Neural progenitor cell (in vitro differentiated cells): ENCODE measurements at regions not wholly inside any gene's neighbourhood (a gene's known extent, or its start where the extent isn't known, plus 50 kb on each side); places are given as distances from the start of the nearest gene placed in this dataset.

Experiments used
- DNase-seq: peaks from one replicate; pipeline ENCODE4 v3.0.0-alpha.2; 2016; ENCODE audit warnings: low spot score
- H2AFZ ChIP-seq: fragments of 200-600 bp; sonication (generic); replicated peaks from 2 replicates; pipeline ENCODE4 v1.6.1; 2016; ENCODE audit warnings: antibody characterized with exemption
- H3F3A ChIP-seq: fragments of 200-600 bp; sonication (generic); 2 replicates; pipeline ENCODE4 v1.6.1; 2016; ENCODE audit warnings: antibody characterized with exemption, low read depth
- H3K27ac ChIP-seq: fragments of 200-600 bp; sonication (generic); 2 replicates; pipeline ENCODE4 v1.5.1; 2016; ENCODE audit warnings: mild to moderate bottlenecking
- H3K27me3 ChIP-seq: fragments of 200-600 bp; sonication (generic); 2 replicates; pipeline ENCODE4 v1.6.1; 2016; ENCODE audit warnings: mild to moderate bottlenecking, moderate library complexity
- H3K36me3 ChIP-seq: fragments of 200-600 bp; sonication (generic); 2 replicates; pipeline ENCODE4 v1.5.1; 2016
- H3K4me1 ChIP-seq: fragments of 200-600 bp; sonication (generic); 2 replicates; pipeline ENCODE4 v1.6.1; 2016; ENCODE audit warnings: mixed run types
- H3K4me2 ChIP-seq: fragments of 200-600 bp; sonication (generic); 2 replicates; pipeline ENCODE4 v1.6.1; 2016
- H3K4me3 ChIP-seq: fragments of 200-600 bp; sonication (generic); 2 replicates; pipeline ENCODE4 v1.5.1; 2016
- H3K79me2 ChIP-seq: fragments of 200-600 bp; sonication (generic); 2 replicates; pipeline ENCODE4 v1.6.1; 2016; ENCODE audit warnings: low read depth
- H3K9ac ChIP-seq: fragments of 200-600 bp; sonication (generic); 2 replicates; pipeline ENCODE4 v1.6.1; 2016
- H3K9me3 ChIP-seq: fragments of 200-600 bp; sonication (generic); 2 replicates; pipeline ENCODE4 v1.5.1; 2016; ENCODE audit warnings: low read depth
- H4K20me1 ChIP-seq: fragments of 200-600 bp; sonication (generic); 2 replicates; pipeline ENCODE4 v1.6.1; 2016; ENCODE audit warnings: low read depth
- H3K27ac Mint-ChIP-seq: 3 replicates; pipeline ENCODE4 v1.8.0; 2021; ENCODE audit warnings: mixed read lengths
- H3K27me3 Mint-ChIP-seq: 2 replicates; pipeline ENCODE4 v1.8.0; 2022; ENCODE audit warnings: low read depth, mild to moderate bottlenecking, inconsistent platforms, moderate library complexity, mixed read lengths; ENCODE audit not compliant: insufficient read depth
- H3K36me3 Mint-ChIP-seq: 3 replicates; pipeline ENCODE4 v1.8.0; 2021; ENCODE audit warnings: mixed read lengths
- H3K4me1 Mint-ChIP-seq: 3 replicates; pipeline ENCODE4 v1.8.0; 2021; ENCODE audit warnings: mixed read lengths
- H3K4me3 Mint-ChIP-seq: 3 replicates; pipeline ENCODE4 v1.8.0; 2021; ENCODE audit warnings: mild to moderate bottlenecking, moderate library complexity, mixed read lengths
- H3K9me3 Mint-ChIP-seq: 3 replicates; pipeline ENCODE4 v1.8.0; 2020; ENCODE audit warnings: mixed read lengths
- EZH2 ChIP-seq: fragments of 200-600 bp; sonication (generic); IDR thresholded peaks from 2 replicates; pipeline ENCODE4 v1.6.1; 2017; ENCODE audit warnings: antibody characterized with exemption, mild to moderate bottlenecking, moderate library complexity
- EZH2phosphoT487 ChIP-seq: fragments of 200-600 bp; sonication (generic); IDR thresholded peaks from 2 replicates; pipeline ENCODE4 v1.6.1; 2017; ENCODE audit warnings: antibody characterized with exemption
- TF ChIP-seq, protein P1 (sequence below): fragments of 200-600 bp; sonication (generic); IDR thresholded peaks from 2 replicates; pipeline ENCODE4 v1.5.1; 2017; ENCODE audit warnings: antibody characterized with exemption, mild to moderate bottlenecking

DNA sequence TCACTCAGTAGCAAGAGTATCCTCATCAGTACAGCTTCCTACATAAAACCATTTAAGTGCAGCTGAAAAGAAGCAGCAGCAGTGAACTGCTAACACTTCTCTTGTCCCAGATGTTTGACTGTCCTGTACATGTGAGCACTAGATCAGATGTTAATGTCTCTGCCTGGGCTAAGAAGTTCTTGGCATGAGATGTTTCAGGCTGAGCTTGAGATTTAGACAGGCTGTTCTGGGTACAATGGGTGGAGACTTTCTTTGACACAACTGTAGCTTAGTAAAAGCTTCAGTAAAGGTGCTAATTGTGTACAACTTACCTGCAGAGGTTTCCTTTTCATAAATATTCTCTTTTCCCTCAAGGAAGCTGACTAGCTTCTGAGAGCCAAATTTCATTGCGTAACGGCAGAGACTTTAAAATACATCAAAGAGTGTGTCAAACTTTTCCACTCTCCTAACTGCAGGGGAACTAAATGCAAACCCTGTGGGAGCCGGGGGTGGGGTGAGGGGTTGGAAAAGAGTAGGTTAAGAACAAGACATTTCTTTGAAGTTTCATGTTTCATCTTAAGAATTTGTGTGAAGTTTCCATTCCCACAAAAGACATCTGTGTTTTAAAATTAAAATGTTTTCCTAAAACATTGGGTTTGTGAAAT is 82.1 kb upstream of the CCDC190 start:
- Histone ChIP-seq H3K27me3 (no peaks in the 10 kb centered on the region), H3K9me3 (no peaks in the 10 kb centered on the region), H3F3A (no peaks in the 10 kb centered on the region), H3K79me2 (no peaks in the 10 kb centered on the region), H3K4me3 (no peak overlapping the region), H3K36me3 (no peaks in the 10 kb centered on the region), H4K20me1 (no peaks in the 10 kb centered on the region), H3K4me2 (no peak overlapping the region), H2AFZ (peak overlapping the region; percentile 48), H3K9ac (no peak overlapping the region), H3K4me1 (peaks cover 5% of the 10 kb centered on the region), H3K27ac (no peak overlapping the region)
- Mint-ChIP-seq H3K4me3 (no peak overlapping the region), H3K36me3 (no peaks in the 10 kb centered on the region), H3K4me1 (peaks cover 17% of the 10 kb centered on the region), H3K9me3 (no peaks in the 10 kb centered on the region), H3K27me3 (no peaks in the 10 kb centered on the region), H3K27ac (peak overlapping the region; percentile 12)
- DNase-seq, result no peak
- TF ChIP-seq EZH2phosphoT487 (no peak), EZH2 (no peak)
- TF ChIP-seq, protein P1, sequence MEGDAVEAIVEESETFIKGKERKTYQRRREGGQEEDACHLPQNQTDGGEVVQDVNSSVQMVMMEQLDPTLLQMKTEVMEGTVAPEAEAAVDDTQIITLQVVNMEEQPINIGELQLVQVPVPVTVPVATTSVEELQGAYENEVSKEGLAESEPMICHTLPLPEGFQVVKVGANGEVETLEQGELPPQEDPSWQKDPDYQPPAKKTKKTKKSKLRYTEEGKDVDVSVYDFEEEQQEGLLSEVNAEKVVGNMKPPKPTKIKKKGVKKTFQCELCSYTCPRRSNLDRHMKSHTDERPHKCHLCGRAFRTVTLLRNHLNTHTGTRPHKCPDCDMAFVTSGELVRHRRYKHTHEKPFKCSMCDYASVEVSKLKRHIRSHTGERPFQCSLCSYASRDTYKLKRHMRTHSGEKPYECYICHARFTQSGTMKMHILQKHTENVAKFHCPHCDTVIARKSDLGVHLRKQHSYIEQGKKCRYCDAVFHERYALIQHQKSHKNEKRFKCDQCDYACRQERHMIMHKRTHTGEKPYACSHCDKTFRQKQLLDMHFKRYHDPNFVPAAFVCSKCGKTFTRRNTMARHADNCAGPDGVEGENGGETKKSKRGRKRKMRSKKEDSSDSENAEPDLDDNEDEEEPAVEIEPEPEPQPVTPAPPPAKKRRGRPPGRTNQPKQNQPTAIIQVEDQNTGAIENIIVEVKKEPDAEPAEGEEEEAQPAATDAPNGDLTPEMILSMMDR, result no peak

DNA sequence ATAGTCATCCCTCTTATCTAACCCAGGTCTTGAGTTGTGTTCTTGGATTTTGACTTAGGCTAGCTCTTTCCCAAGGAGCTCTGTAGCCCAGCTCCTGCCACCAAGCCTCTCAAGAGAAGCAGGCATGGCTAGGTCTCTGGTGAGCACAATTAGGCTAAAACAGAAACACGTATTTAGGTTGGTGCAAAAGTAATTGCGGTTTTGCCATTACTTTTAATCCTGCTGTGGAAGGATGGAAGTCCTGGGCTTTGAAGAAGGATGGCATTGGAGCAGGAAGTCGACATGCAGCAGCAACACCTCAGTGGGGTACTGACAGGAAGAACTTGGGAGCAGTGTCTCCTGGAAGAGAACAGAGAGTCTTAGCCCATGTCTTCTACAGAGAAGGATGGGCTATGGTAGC is 80.0 kb upstream of the CCDC190 start:
- Histone ChIP-seq H3K9ac (no peak overlapping the region), H3K27ac (no peak overlapping the region), H4K20me1 (no peaks in the 10 kb centered on the region), H3K79me2 (no peaks in the 10 kb centered on the region), H3K27me3 (no peaks in the 10 kb centered on the region), H2AFZ (no peak overlapping the region), H3K36me3 (no peaks in the 10 kb centered on the region), H3K4me3 (no peak overlapping the region), H3K4me1 (peaks cover 5% of the 10 kb centered on the region), H3K9me3 (no peaks in the 10 kb centered on the region), H3K4me2 (no peak overlapping the region), H3F3A (no peaks in the 10 kb centered on the region)
- peaks cover 13% of the 10 kb centered on the region for H3K4me1 Mint-ChIP-seq
- H3K4me3 Mint-ChIP-seq, result no peak overlapping the region
- no peak for DNase-seq
- no peak overlapping the region for H3K27ac Mint-ChIP-seq
- no peaks in the 10 kb centered on the region for H3K9me3 Mint-ChIP-seq
- H3K27me3 Mint-ChIP-seq, result no peaks in the 10 kb centered on the region
- H3K36me3 Mint-ChIP-seq, result no peaks in the 10 kb centered on the region
- TF ChIP-seq, protein P1, result no peak
- TF ChIP-seq EZH2, result no peak
- no peak for TF ChIP-seq EZH2phosphoT487

DNA sequence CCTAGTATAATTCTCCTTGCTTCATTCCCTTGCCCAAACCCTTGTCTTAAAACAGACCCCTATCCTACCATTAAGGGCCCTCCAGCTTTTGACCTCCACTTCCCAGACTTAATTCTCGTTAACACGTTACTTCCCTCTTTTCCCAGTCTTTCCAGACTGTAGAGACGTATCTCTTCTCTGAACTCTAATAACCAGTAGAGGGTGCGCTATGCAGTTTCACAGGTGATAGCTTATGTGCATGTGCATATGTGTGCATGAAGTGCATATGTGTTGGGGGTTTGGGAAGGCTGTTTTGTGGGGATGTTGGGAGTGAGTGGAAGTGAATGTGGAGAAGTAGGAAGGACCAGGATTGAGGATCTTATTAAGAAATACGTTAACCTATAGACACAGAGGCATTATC is 78.1 kb upstream of the CCDC190 start:
- Mint-ChIP-seq H3K27me3 (no peaks in the 10 kb centered on the region), H3K27ac (no peak overlapping the region), H3K9me3 (no peaks in the 10 kb centered on the region), H3K4me1 (peaks cover 13% of the 10 kb centered on the region), H3K36me3 (no peaks in the 10 kb centered on the region), H3K4me3 (no peak overlapping the region)
- DNase-seq, result no peak
- Histone ChIP-seq H3K27me3 (no peaks in the 10 kb centered on the region), H3F3A (no peaks in the 10 kb centered on the region), H3K4me1 (peaks cover 5% of the 10 kb centered on the region), H3K4me3 (no peak overlapping the region), H3K4me2 (no peak overlapping the region), H3K79me2 (no peaks in the 10 kb centered on the region), H3K9ac (no peak overlapping the region), H3K9me3 (no peaks in the 10 kb centered on the region), H4K20me1 (no peaks in the 10 kb centered on the region), H3K27ac (no peak overlapping the region), H2AFZ (no peak overlapping the region), H3K36me3 (no peaks in the 10 kb centered on the region)
- TF ChIP-seq, protein P1, result no peak
- TF ChIP-seq EZH2phosphoT487 (no peak), EZH2 (no peak)
